Type B pancreatic cell (in vitro differentiated cells): ENCODE measurements at regions not wholly inside any gene's neighbourhood (a gene's known extent, or its start where the extent isn't known, plus 50 kb on each side); places are given as distances from the start of the nearest gene placed in this dataset.

ENCODE experiments used
- DNase-seq: peaks from one replicate; pipeline ENCODE4 v3.0.0; 2021; ENCODE audit warnings: mixed read lengths; ENCODE audit not compliant: unreplicated experiment; ENCODE audit errors: extremely low spot score
- H3K27ac Mint-ChIP-seq: 2 replicates; pipeline ENCODE4 v1.8.0; 2021; ENCODE audit warnings: mild to moderate bottlenecking, mixed read lengths
- H3K27me3 Mint-ChIP-seq: 2 replicates; pipeline ENCODE4 v1.8.0; 2021; ENCODE audit warnings: mixed read lengths
- H3K36me3 Mint-ChIP-seq: 2 replicates; pipeline ENCODE4 v1.8.0; 2021; ENCODE audit warnings: mixed read lengths
- H3K4me1 Mint-ChIP-seq: one replicate; pipeline ENCODE4 v1.8.0; 2021; ENCODE audit warnings: mixed read lengths; ENCODE audit not compliant: unreplicated experiment
- H3K4me3 Mint-ChIP-seq: 2 replicates; pipeline ENCODE4 v1.8.0; 2021; ENCODE audit warnings: mild to moderate bottlenecking, mixed read lengths
- H3K9me3 Mint-ChIP-seq: 2 replicates; pipeline ENCODE4 v1.8.0; 2021; ENCODE audit warnings: mixed read lengths
- TF ChIP-seq, protein P1 (sequence below): fragments of 200-600 bp; sonication (generic); conservative IDR thresholded peaks from 2 replicates; pipeline ENCODE4 v1.5.0; 2021; ENCODE audit warnings: antibody characterized with exemption, mild to moderate bottlenecking

DNA sequence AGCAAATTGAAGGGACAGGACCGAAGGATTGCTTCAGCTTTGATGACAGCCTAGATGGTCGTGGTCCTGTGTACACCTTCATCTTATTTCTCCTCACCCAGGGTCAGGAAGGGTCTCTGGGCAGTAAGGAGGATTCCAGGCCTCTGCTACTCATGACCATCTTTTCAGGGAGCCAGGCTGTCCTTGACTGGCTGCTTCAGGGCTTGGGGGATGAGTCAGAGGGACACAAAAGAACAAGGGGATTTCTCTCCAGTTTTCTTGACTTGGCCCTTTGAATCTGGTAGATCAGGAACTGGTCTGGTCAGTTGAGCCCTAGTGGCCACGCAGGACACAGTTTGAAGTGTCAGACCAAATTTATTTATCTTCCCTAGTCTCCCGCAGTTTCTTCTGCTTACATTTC is 402.1 kb upstream of the CHD6 start:
- DNase-seq = no peak
- H3K27me3 Mint-ChIP-seq = peaks cover 9% of the 10 kb centered on the region
- TF ChIP-seq, protein P1, sequence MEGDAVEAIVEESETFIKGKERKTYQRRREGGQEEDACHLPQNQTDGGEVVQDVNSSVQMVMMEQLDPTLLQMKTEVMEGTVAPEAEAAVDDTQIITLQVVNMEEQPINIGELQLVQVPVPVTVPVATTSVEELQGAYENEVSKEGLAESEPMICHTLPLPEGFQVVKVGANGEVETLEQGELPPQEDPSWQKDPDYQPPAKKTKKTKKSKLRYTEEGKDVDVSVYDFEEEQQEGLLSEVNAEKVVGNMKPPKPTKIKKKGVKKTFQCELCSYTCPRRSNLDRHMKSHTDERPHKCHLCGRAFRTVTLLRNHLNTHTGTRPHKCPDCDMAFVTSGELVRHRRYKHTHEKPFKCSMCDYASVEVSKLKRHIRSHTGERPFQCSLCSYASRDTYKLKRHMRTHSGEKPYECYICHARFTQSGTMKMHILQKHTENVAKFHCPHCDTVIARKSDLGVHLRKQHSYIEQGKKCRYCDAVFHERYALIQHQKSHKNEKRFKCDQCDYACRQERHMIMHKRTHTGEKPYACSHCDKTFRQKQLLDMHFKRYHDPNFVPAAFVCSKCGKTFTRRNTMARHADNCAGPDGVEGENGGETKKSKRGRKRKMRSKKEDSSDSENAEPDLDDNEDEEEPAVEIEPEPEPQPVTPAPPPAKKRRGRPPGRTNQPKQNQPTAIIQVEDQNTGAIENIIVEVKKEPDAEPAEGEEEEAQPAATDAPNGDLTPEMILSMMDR = no peak
- H3K9me3 Mint-ChIP-seq = no peaks in the 10 kb centered on the region
- H3K4me3 Mint-ChIP-seq = no peak overlapping the region
- no peaks in the 10 kb centered on the region for H3K4me1 Mint-ChIP-seq
- no peaks in the 10 kb centered on the region for H3K36me3 Mint-ChIP-seq
- H3K27ac Mint-ChIP-seq = no peak overlapping the region

DNA sequence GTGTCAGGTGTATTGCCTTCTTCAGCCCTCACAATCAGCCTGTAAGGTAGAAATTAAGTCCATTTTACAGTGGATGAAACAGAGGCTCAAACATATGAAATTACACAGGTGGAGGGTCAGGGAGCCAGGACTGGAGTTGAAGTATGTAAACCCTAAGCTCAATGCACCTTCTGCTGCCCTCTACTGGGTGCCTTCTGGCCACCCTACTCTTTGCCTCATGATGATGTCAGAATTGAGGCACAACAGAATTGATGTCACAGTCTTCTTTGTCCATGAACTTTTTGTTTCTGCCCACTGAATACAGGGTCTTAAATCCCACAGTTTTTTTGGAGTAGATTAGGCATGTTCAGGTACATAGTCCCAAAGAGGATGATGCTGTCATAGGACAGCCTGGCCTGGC is 400.8 kb upstream of the CHD6 start:
- Mint-ChIP-seq H3K36me3 (no peaks in the 10 kb centered on the region), H3K4me3 (no peak overlapping the region), H3K4me1 (no peaks in the 10 kb centered on the region), H3K9me3 (no peaks in the 10 kb centered on the region), H3K27me3 (peaks cover 9% of the 10 kb centered on the region), H3K27ac (no peak overlapping the region)
- DNase-seq = no peak
- TF ChIP-seq, protein P1 = peak; percentile 43

DNA sequence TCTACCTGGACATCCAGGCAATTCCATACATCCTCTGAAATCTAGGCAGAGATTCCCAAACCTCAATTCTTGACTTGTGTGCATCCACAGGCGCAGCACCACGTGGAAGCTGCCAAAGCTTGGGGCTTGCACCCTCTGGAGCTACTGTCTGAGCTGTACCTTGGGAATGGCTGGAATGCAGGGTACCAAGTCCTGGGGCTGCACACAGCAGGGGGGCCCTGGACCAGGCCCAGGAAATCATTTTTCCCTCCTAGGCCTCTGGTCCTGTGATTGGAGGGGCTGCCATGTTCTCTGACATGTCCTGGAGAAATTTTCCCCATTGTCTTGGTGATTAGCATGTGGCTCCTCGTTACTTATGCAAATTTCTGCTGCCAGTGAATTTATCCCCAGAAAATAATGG is 391.9 kb upstream of the CHD6 start:
- Mint-ChIP-seq H3K27ac (no peak overlapping the region), H3K4me1 (no peaks in the 10 kb centered on the region), H3K9me3 (peaks cover 7% of the 10 kb centered on the region), H3K4me3 (no peak overlapping the region), H3K36me3 (no peaks in the 10 kb centered on the region), H3K27me3 (peaks cover 3% of the 10 kb centered on the region)
- DNase-seq = no peak
- TF ChIP-seq, protein P1 = no peak

- TF ChIP-seq, protein P1 = no peak
- no peak overlapping the region for H3K27ac Mint-ChIP-seq
- peaks cover 3% of the 10 kb centered on the region for H3K27me3 Mint-ChIP-seq
- H3K4me3 Mint-ChIP-seq = no peak overlapping the region
- no peak for DNase-seq
- H3K4me1 Mint-ChIP-seq = no peaks in the 10 kb centered on the region
- H3K36me3 Mint-ChIP-seq = no peaks in the 10 kb centered on the region
- H3K9me3 Mint-ChIP-seq = peaks cover 7% of the 10 kb centered on the region
Measured at GRCh38 chr20:42007251-42007650, 389.1 kb upstream of the CHD6 start.

DNA sequence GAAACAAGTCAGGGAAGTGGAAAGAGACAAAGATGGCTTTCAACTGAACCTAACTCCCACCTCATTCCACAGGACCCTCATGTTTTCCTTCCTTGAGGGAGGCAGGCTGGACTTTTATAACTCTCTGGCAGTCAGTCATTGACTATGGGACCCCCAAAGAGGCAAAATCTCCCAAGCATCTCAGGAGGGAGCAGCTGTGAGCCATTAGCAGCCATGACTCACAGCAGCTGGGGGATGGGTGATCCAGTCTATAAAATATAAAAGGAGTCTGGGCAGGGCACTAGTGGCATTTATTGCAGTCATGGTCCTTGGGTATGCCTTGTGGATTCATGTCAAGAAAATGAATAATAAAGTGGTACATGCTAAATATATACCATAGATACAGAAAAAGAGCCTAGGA is 387.0 kb upstream of the CHD6 start:
- no peak for DNase-seq
- Mint-ChIP-seq H3K4me3 (no peak overlapping the region), H3K27me3 (peaks cover 3% of the 10 kb centered on the region), H3K4me1 (no peaks in the 10 kb centered on the region), H3K9me3 (no peaks in the 10 kb centered on the region), H3K36me3 (no peaks in the 10 kb centered on the region), H3K27ac (no peak overlapping the region)
- TF ChIP-seq, protein P1 = no peak

GRCh38 chr20:42003380-42003779 is 385.2 kb upstream of the CHD6 start:
- TF ChIP-seq, protein P1 = no peak
- H3K4me3 Mint-ChIP-seq = no peak overlapping the region
- no peaks in the 10 kb centered on the region for H3K4me1 Mint-ChIP-seq
- no peak for DNase-seq
- no peak overlapping the region for H3K27ac Mint-ChIP-seq
- H3K9me3 Mint-ChIP-seq = no peaks in the 10 kb centered on the region
- H3K36me3 Mint-ChIP-seq = no peaks in the 10 kb centered on the region
- peaks cover 3% of the 10 kb centered on the region for H3K27me3 Mint-ChIP-seq
